Fibroblast of lung (primary cell): ENCODE measurements at regions not wholly inside any gene's neighbourhood (a gene's known extent, or its start where the extent isn't known, plus 50 kb on each side); places are given as distances from the start of the nearest gene placed in this dataset.

Experiments used
- CTCF ChIP-seq, 2 donors: IDR thresholded peaks in 1 of 2; conservative IDR thresholded peaks in 1 of 2; 1 replicate in 1 of 2; 2 replicates in 1 of 2; pipeline ENCODE4 v1.5.1; 2011 to 2012; ENCODE audit warnings: low read length in 2 of 2, control low read depth in 1 of 2, inconsistent platforms in 1 of 2, low read depth in 1 of 2, mild to moderate bottlenecking in 1 of 2
- EZH2 ChIP-seq: IDR thresholded peaks from 2 replicates; pipeline ENCODE4 v1.5.1; 2012; ENCODE audit warnings: low read length, control low read depth, mild to moderate bottlenecking; ENCODE audit errors: missing control alignments

GRCh38 chr11:97460091-97460490 is 1070.3 kb downstream of the JRKL start:
- TF ChIP-seq EZH2 (no peak), CTCF (conservative IDR thresholded peaks at IDR 0.05 in 1 of 2, IDR thresholded peaks at IDR 0.05 in 1 of 2; ENCODE audit: low read depth in 1 of 2, low read length in 2 of 2) (no peak)
